Activated T-helper 17 cell treated with anti-CD3 and anti-CD28 coated beads, Interleukin-2, amount 50 U/mL, for 72 hours (primary cell): ENCODE measurements at regions not wholly inside any gene's neighbourhood (a gene's known extent, or its start where the extent isn't known, plus 50 kb on each side); places are given as distances from the start of the nearest gene placed in this dataset.

Experiments
- ATAC-seq: fragments of 150-1000 bp; cut with Tn5 transposase; replicated peaks from 2 replicates; pipeline ENCODE4 v1.10.0; 2021; ENCODE audit warnings: mild to moderate bottlenecking, moderate library complexity
- H3K27ac Mint-ChIP-seq: one replicate; pipeline ENCODE4 v1.8.0; 2022; ENCODE audit warnings: mixed read lengths
- H3K27me3 Mint-ChIP-seq: one replicate; pipeline ENCODE4 v1.8.0; 2022; ENCODE audit warnings: mixed read lengths
- H3K36me3 Mint-ChIP-seq: one replicate; pipeline ENCODE4 v1.8.0; 2022; ENCODE audit warnings: low read depth, mild to moderate bottlenecking, mixed read lengths
- H3K4me1 Mint-ChIP-seq: one replicate; pipeline ENCODE4 v1.8.0; 2022; ENCODE audit warnings: mixed read lengths
- H3K4me3 Mint-ChIP-seq: one replicate; pipeline ENCODE4 v1.8.0; 2022; ENCODE audit warnings: mild to moderate bottlenecking, mixed read lengths
- H3K9me3 Mint-ChIP-seq: one replicate; pipeline ENCODE4 v1.8.0; 2022; ENCODE audit warnings: mixed read lengths

DNA sequence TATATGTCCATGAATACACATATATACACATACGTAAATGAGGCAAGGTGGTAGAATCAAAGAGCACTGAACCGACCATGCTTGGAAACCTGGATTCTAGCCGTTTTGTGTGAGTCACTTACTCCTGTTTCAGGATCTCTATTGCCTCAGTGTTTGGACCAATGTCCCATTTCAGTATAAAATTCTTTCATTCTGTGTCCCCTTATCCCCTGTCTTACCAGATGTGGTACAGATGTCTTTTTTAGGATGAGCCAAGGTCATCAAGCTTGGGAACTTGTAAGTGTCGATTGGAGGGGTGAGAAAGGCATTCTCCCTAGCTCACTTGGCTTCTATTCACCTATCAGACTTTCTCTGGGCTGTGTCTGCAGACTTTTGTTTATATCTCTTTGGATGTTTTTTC lies 139.9 kb upstream of the CHL1 start:
- Mint-ChIP-seq H3K4me1 (no peaks in the 10 kb centered on the region), H3K4me3 (no peak overlapping the region), H3K9me3 (no peaks in the 10 kb centered on the region), H3K36me3 (no peaks in the 10 kb centered on the region), H3K27me3 (peaks cover 23% of the 10 kb centered on the region), H3K27ac (no peak overlapping the region)
- ATAC-seq, result no peak

DNA sequence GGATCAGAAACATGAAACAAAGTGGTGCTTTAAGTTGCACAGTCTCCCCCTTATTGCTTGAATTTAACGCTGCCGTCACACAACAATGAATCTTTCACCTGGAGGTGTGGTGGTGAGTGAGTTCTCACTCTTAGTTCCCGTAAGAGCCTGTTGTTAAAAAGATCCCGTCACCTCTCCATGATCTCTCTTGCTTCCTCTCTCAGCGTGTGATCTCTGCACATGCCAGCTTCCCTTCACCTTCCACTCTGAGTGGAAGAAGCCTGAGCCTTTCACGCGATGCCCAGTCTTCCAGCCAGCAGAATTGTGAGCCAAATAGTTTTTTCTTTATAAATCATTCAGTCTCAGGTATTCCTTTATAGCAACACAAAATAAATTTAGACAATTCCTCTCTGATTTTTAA lies 136.7 kb upstream of the CHL1 start:
- no peaks in the 10 kb centered on the region for H3K4me1 Mint-ChIP-seq
- H3K27me3 Mint-ChIP-seq, result peaks cover 35% of the 10 kb centered on the region
- no peaks in the 10 kb centered on the region for H3K36me3 Mint-ChIP-seq
- H3K9me3 Mint-ChIP-seq, result peaks cover 2% of the 10 kb centered on the region
- ATAC-seq, result no peak
- H3K27ac Mint-ChIP-seq, result no peak overlapping the region
- no peak overlapping the region for H3K4me3 Mint-ChIP-seq

- Mint-ChIP-seq H3K9me3 (peaks cover 3% of the 10 kb centered on the region), H3K4me3 (no peak overlapping the region), H3K27me3 (peaks cover 40% of the 10 kb centered on the region), H3K27ac (no peak overlapping the region), H3K36me3 (no peaks in the 10 kb centered on the region), H3K4me1 (no peaks in the 10 kb centered on the region)
- no peak for ATAC-seq
These were observed 133.3 kb upstream of the CHL1 start for GRCh38 chr3:63095-63765.

DNA sequence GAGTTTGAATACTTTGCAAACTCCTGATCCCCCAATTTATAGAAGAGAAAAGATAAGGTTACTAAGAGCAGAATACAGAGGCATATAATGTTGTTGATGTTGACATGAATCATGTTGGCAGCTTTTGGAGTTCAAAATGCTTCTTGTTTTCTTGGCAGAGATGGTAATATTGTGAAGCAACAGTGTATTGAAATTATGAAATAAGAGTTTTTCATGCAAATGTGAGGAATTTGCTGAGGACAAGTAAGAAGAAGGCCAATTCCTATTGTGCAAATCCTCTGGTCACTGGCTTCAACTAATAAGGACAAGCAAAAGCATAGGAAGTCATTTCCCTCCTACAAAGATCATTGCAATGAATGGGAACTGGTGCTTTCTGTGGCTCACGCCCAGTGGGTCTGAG lies 126.9 kb upstream of the CHL1 start:
- no peak overlapping the region for H3K4me3 Mint-ChIP-seq
- H3K9me3 Mint-ChIP-seq, result peaks cover 2% of the 10 kb centered on the region
- no peaks in the 10 kb centered on the region for H3K36me3 Mint-ChIP-seq
- no peak for ATAC-seq
- peaks cover 16% of the 10 kb centered on the region for H3K27me3 Mint-ChIP-seq
- H3K4me1 Mint-ChIP-seq, result no peaks in the 10 kb centered on the region
- no peak overlapping the region for H3K27ac Mint-ChIP-seq

GRCh38 chr3:72776-73175 lies 123.8 kb upstream of the CHL1 start:
- no peaks in the 10 kb centered on the region for H3K36me3 Mint-ChIP-seq
- peaks cover 13% of the 10 kb centered on the region for H3K27me3 Mint-ChIP-seq
- no peaks in the 10 kb centered on the region for H3K4me1 Mint-ChIP-seq
- no peak overlapping the region for H3K4me3 Mint-ChIP-seq
- no peak for ATAC-seq
- no peak overlapping the region for H3K27ac Mint-ChIP-seq
- no peaks in the 10 kb centered on the region for H3K9me3 Mint-ChIP-seq

DNA sequence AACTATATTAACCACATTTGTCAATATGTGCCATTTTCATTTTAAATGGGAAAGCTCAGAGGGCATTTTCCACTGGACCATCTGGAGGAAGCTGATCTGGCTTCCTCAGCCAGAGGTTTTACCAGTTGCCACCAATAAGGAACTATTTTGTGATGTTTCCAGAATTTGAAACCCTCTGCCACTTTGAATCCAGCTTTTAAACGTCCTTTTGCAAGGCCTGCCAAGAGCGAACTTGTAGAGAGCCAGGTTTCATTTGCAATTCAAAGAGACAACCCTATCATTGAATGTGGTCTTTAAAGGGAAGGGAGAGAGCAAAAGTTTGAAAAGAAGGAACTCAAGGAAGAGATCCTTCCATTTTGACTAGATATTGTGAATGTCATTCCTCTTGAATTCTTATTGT lies 123.3 kb upstream of the CHL1 start:
- Mint-ChIP-seq H3K9me3 (no peaks in the 10 kb centered on the region), H3K27me3 (peaks cover 13% of the 10 kb centered on the region), H3K4me1 (no peaks in the 10 kb centered on the region), H3K4me3 (no peak overlapping the region), H3K27ac (no peak overlapping the region), H3K36me3 (no peaks in the 10 kb centered on the region)
- no peak for ATAC-seq

GRCh38 chr3:74676-75243 lies 121.8 kb upstream of the CHL1 start:
- H3K4me3 Mint-ChIP-seq, result no peak overlapping the region
- no peaks in the 10 kb centered on the region for H3K9me3 Mint-ChIP-seq
- no peaks in the 10 kb centered on the region for H3K4me1 Mint-ChIP-seq
- no peaks in the 10 kb centered on the region for H3K36me3 Mint-ChIP-seq
- ATAC-seq, result no peak
- no peak overlapping the region for H3K27ac Mint-ChIP-seq
- peaks cover 13% of the 10 kb centered on the region for H3K27me3 Mint-ChIP-seq

DNA sequence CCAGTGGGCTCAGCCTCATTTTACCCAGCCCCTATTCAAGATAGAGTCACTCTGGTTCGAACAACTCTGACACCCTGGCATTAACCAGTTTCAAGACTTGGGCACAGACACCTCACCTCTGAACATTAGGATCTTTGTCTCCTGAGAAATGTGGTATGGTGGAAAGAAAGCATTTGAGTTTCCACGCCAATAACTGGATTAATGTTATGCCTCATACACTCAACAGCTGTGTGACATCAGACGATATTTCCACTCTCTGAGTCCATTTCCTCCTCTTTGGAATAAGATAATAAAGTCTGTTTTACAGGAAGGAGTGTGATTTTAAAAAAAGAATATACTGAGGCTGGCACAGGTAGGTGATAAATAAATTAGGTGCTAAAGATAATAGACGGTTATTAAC lies 121.3 kb upstream of the CHL1 start:
- ATAC-seq, result no peak
- peaks cover 2% of the 10 kb centered on the region for H3K9me3 Mint-ChIP-seq
- no peaks in the 10 kb centered on the region for H3K36me3 Mint-ChIP-seq
- no peak overlapping the region for H3K27ac Mint-ChIP-seq
- H3K4me3 Mint-ChIP-seq, result no peak overlapping the region
- peaks cover 16% of the 10 kb centered on the region for H3K27me3 Mint-ChIP-seq
- H3K4me1 Mint-ChIP-seq, result no peaks in the 10 kb centered on the region

DNA sequence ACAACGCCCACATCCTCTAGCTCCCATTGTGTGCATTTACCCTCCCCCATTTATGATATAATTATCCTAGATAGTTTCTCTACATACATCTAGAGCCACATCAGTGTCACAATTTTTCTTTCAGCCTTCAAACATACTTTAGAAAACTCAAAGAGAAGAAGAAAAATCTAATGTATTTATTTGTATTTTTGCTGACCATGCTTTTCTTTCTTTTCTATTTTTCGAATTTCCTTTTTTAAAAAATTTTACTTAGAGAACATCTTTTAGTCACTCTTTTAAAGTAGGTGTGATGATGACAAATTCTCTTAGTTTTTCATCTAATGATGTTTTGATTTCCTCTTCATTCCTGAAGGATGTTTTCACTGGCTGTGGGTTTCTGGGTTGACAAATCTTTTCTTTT lies 117.0 kb upstream of the CHL1 start:
- H3K4me3 Mint-ChIP-seq, result no peak overlapping the region
- ATAC-seq, result no peak
- H3K36me3 Mint-ChIP-seq, result no peaks in the 10 kb centered on the region
- H3K4me1 Mint-ChIP-seq, result no peaks in the 10 kb centered on the region
- H3K27me3 Mint-ChIP-seq, result peaks cover 11% of the 10 kb centered on the region
- H3K27ac Mint-ChIP-seq, result no peak overlapping the region
- H3K9me3 Mint-ChIP-seq, result peaks cover 8% of the 10 kb centered on the region

DNA sequence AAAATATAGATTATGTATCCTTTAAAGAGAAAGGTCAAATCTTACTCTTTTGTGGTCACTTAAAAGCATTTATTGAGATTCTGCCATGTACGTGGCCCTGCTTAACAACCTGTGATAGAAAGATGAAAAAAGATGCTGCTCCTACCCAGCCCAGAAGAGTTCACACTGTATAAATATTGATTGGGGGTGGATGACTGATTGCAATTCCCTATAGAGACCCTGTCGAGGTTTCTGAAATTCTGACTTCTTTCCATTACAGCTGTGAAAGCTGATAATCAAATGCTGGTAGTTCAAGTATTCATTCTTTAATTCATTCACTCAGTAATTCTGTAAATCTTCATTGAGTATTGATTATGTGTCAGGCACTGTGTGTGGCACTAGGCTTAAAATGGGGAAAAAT lies 114.1 kb upstream of the CHL1 start:
- no peak for ATAC-seq
- Mint-ChIP-seq H3K9me3 (peaks cover 8% of the 10 kb centered on the region), H3K4me3 (no peak overlapping the region), H3K27me3 (peaks cover 12% of the 10 kb centered on the region), H3K4me1 (no peaks in the 10 kb centered on the region), H3K36me3 (no peaks in the 10 kb centered on the region), H3K27ac (no peak overlapping the region)

DNA sequence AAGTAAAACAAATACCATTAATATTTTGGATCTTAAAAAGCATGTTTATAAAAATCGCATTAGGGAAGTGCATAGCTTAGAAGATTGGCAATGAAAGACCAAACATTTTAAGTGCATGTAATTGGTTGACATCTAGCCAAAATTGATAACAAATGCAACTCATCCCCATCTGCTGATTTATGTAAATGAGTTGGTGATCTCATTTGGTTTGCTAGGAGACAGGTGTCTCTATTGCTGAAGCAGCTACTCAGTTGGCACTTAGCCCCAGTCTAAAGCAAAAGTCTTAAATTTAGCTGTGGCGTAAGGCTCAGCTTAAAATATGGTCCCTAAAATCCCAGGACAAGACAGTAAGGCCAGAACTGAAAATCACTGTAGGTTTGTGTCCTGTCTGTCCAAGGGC lies 113.5 kb upstream of the CHL1 start:
- Mint-ChIP-seq H3K36me3 (no peaks in the 10 kb centered on the region), H3K9me3 (peaks cover 8% of the 10 kb centered on the region), H3K4me1 (no peaks in the 10 kb centered on the region), H3K4me3 (no peak overlapping the region), H3K27ac (no peak overlapping the region), H3K27me3 (peaks cover 12% of the 10 kb centered on the region)
- no peak for ATAC-seq

- Mint-ChIP-seq H3K36me3 (no peaks in the 10 kb centered on the region), H3K4me1 (no peaks in the 10 kb centered on the region), H3K4me3 (no peak overlapping the region), H3K9me3 (peaks cover 6% of the 10 kb centered on the region), H3K27ac (no peak overlapping the region), H3K27me3 (peaks cover 10% of the 10 kb centered on the region)
- ATAC-seq, result no peak
These were observed 111.4 kb upstream of the CHL1 start for GRCh38 chr3:85180-85579.

DNA sequence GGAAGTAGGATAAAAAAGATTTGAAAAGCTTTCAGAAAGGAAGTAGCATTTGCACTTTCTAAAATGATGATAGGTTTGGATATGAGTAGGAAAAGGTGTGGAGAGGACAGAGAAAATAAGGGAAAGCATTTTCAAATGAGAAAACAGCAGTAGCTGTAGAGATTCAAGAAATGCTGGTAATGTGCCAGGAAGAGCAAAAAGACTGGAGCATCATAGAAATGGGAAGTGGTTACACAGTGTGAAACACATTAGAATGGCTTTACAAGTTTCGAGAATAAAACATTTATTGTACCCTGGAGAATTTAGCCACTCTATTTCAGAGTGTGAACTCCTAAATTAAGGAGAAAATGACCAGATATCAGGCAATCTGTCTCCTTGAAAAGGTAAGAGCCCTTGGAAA lies 108.3 kb upstream of the CHL1 start:
- no peaks in the 10 kb centered on the region for H3K9me3 Mint-ChIP-seq
- no peak for ATAC-seq
- H3K27ac Mint-ChIP-seq, result no peak overlapping the region
- H3K4me3 Mint-ChIP-seq, result no peak overlapping the region
- H3K4me1 Mint-ChIP-seq, result no peaks in the 10 kb centered on the region
- H3K36me3 Mint-ChIP-seq, result no peaks in the 10 kb centered on the region
- H3K27me3 Mint-ChIP-seq, result peaks cover 5% of the 10 kb centered on the region

DNA sequence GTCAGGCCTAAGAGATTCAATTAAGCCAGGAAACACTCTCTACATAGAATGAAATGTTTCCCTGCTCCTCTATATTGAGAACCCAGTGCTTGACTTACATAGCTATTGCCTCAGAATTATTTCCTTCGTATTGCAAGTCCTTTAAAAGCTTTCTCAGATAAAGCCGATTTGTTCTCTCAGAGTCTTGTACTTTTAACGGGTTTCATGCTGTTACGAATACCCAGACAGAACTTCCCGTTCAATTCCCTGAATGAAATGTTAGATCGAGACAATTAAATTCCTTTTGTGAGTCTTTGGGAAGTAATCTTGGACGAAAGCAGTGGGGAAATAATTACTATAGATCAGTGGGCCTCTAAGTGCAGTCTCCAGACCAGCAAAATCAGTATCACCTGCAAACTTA lies 102.8 kb upstream of the CHL1 start:
- Mint-ChIP-seq H3K4me3 (no peak overlapping the region), H3K27me3 (peaks cover 16% of the 10 kb centered on the region), H3K36me3 (no peaks in the 10 kb centered on the region), H3K27ac (no peak overlapping the region), H3K4me1 (no peaks in the 10 kb centered on the region), H3K9me3 (no peaks in the 10 kb centered on the region)
- no peak for ATAC-seq

DNA sequence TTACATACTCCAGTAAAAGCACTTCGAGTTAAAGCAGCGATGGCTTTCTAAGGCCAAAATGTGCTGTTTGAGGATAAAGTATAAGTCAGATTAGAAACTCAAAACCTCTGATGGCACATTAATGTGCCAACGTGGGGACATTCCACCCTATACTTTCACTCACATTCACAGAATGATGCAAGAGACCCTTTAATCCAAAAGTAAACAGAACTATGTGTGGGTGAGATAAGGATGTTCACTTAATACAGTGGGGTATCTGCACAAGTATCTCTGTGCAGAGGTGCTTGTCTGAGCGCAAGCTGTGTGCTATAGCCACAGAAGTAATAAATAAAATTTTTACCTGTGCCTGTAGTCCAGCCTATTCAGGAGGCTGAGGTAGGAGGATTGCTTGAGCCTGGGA lies 100.3 kb upstream of the CHL1 start:
- H3K36me3 Mint-ChIP-seq, result no peaks in the 10 kb centered on the region
- H3K27ac Mint-ChIP-seq, result no peak overlapping the region
- no peaks in the 10 kb centered on the region for H3K9me3 Mint-ChIP-seq
- ATAC-seq, result no peak
- H3K27me3 Mint-ChIP-seq, result peaks cover 19% of the 10 kb centered on the region
- no peak overlapping the region for H3K4me3 Mint-ChIP-seq
- H3K4me1 Mint-ChIP-seq, result no peaks in the 10 kb centered on the region
